Type B pancreatic cell (in vitro differentiated cells): ENCODE measurements at regions not wholly inside any gene's neighbourhood (a gene's known extent, or its start where the extent isn't known, plus 50 kb on each side); places are given as distances from the start of the nearest gene placed in this dataset.
A peak's percentile ranks its signal among the peaks of the same experiment; 100 is the strongest.

Source experiments
- DNase-seq: peaks from one replicate; pipeline ENCODE4 v3.0.0; 2021; ENCODE audit warnings: mixed read lengths; ENCODE audit not compliant: unreplicated experiment; ENCODE audit errors: extremely low spot score
- H3K27ac Mint-ChIP-seq: 2 replicates; pipeline ENCODE4 v1.8.0; 2021; ENCODE audit warnings: mild to moderate bottlenecking, mixed read lengths
- H3K27me3 Mint-ChIP-seq: 2 replicates; pipeline ENCODE4 v1.8.0; 2021; ENCODE audit warnings: mixed read lengths
- H3K36me3 Mint-ChIP-seq: 2 replicates; pipeline ENCODE4 v1.8.0; 2021; ENCODE audit warnings: mixed read lengths
- H3K4me1 Mint-ChIP-seq: one replicate; pipeline ENCODE4 v1.8.0; 2021; ENCODE audit warnings: mixed read lengths; ENCODE audit not compliant: unreplicated experiment
- H3K4me3 Mint-ChIP-seq: 2 replicates; pipeline ENCODE4 v1.8.0; 2021; ENCODE audit warnings: mild to moderate bottlenecking, mixed read lengths
- H3K9me3 Mint-ChIP-seq: 2 replicates; pipeline ENCODE4 v1.8.0; 2021; ENCODE audit warnings: mixed read lengths
- TF ChIP-seq, protein P1 (sequence below): fragments of 200-600 bp; sonication (generic); conservative IDR thresholded peaks from 2 replicates; pipeline ENCODE4 v1.5.0; 2021; ENCODE audit warnings: antibody characterized with exemption, mild to moderate bottlenecking

DNA sequence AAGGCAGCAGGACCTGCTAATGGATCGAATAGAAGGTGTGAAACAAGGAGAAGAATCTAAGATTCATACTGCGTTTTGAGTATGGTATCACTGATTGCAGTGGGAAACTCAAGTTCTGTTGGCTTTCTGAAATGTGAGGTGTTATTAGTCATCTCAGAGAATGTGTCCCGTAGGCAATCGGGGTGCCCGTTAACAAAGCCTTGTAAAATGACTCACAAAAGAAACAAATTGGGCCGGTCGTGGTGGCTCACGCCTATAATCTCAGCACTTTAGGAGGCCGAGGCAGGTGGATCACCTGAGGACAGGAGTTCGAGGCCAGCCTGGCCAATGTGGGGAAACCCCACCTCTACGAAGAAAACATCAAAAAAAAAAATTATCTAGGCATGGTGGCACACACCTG is 118.2 kb upstream of the C7orf33 start:
- H3K9me3 Mint-ChIP-seq: no peaks in the 10 kb centered on the region
- no peak overlapping the region for H3K4me3 Mint-ChIP-seq
- H3K27me3 Mint-ChIP-seq: peaks cover 32% of the 10 kb centered on the region
- H3K36me3 Mint-ChIP-seq: no peaks in the 10 kb centered on the region
- TF ChIP-seq, protein P1, sequence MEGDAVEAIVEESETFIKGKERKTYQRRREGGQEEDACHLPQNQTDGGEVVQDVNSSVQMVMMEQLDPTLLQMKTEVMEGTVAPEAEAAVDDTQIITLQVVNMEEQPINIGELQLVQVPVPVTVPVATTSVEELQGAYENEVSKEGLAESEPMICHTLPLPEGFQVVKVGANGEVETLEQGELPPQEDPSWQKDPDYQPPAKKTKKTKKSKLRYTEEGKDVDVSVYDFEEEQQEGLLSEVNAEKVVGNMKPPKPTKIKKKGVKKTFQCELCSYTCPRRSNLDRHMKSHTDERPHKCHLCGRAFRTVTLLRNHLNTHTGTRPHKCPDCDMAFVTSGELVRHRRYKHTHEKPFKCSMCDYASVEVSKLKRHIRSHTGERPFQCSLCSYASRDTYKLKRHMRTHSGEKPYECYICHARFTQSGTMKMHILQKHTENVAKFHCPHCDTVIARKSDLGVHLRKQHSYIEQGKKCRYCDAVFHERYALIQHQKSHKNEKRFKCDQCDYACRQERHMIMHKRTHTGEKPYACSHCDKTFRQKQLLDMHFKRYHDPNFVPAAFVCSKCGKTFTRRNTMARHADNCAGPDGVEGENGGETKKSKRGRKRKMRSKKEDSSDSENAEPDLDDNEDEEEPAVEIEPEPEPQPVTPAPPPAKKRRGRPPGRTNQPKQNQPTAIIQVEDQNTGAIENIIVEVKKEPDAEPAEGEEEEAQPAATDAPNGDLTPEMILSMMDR: no peak
- no peak for DNase-seq
- peaks cover 7% of the 10 kb centered on the region for H3K4me1 Mint-ChIP-seq
- no peak overlapping the region for H3K27ac Mint-ChIP-seq

DNA sequence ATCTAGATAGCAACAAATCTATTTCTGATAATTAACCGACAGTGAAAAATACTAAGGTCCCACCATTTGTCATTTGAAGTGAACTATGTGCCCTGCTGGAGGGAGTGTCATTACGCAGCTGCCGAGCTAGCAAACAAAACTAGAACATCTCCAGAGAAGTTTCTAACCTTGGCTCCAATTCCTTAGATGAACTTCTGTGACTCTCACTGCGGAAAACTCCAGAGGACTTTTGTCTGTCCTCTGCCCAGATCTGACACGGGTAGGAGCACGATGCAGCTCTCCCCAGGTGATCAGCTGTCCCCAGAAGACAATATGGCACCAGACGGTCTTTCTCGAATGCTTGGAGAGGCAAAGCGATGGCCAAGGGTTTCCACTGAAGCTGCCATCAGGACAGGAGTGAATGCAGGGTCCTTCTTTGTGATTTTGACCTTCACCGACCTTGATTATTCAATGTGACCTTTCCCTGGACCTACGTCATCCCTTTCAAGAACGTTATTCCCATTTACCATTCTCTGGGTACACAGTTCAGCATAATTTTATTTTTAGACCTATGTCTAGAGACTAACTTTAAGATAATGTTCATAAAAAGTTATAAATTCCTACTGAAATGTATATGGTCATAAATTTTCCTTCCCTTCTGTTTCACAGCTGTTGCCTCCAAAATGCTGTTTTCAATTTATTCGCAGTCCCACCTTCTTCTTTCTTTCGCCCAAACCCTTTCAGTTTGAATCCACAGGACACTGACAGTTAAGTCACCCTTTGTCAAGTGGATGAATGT is 116.7 kb upstream of the C7orf33 start:
- H3K27ac Mint-ChIP-seq: no peak overlapping the region
- no peaks in the 10 kb centered on the region for H3K36me3 Mint-ChIP-seq
- peaks cover 37% of the 10 kb centered on the region for H3K27me3 Mint-ChIP-seq
- H3K9me3 Mint-ChIP-seq: no peaks in the 10 kb centered on the region
- H3K4me1 Mint-ChIP-seq: peaks cover 7% of the 10 kb centered on the region
- H3K4me3 Mint-ChIP-seq: no peak overlapping the region
- DNase-seq: no peak
- TF ChIP-seq, protein P1: no peak

DNA sequence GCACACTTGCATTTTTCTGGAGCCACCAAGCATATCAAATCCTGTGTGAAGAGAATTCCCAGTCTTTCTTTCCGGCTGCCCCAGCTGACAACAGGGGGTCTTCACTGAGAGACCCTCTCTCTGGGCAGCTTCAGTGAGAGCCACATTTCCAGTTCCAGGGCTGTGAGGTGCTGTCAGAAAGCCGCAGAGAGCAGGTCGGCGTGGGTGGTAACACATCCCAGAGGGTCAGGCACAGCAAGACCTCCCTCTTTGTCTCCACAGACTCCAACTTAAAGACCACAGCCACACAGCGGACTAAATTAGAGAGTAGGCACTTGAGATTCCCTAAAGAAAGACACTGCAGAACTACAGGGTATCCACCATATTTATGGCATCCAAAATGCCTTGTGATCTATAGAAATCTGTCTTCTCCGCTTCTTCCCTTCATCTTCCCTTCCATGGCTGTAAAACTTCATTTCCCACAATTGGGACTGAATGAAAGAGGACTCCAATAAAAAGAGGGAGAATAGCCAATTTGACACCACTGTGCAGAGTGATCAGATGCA is 116.0 kb upstream of the C7orf33 start:
- Mint-ChIP-seq H3K36me3 (no peaks in the 10 kb centered on the region), H3K4me3 (no peak overlapping the region), H3K27ac (no peak overlapping the region), H3K4me1 (peaks cover 13% of the 10 kb centered on the region), H3K27me3 (peaks cover 43% of the 10 kb centered on the region), H3K9me3 (no peaks in the 10 kb centered on the region)
- TF ChIP-seq, protein P1: no peak
- no peak for DNase-seq

DNA sequence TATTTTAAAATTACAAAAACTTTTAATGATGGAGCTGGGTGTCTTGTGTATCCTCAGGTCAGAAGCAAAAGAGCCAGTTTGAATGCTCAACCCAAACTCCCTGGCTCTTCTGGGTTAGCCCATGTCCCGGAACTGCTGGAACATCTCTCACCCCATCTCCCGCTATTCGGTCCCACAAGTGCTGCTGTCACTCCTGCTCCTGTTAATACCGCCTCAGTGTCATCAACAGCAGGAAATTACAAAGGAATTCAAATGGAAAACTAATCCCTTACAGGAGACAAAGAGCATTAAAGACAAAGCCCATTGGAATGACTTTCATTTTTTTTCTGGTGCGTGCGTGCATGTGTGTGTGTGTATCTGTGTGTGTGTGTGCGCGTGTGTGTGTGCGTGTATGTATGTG is 112.0 kb upstream of the C7orf33 start:
- TF ChIP-seq, protein P1: no peak
- Mint-ChIP-seq H3K27ac (no peak overlapping the region), H3K4me1 (peaks cover 31% of the 10 kb centered on the region), H3K36me3 (no peaks in the 10 kb centered on the region), H3K4me3 (no peak overlapping the region), H3K27me3 (peaks cover 41% of the 10 kb centered on the region), H3K9me3 (no peaks in the 10 kb centered on the region)
- no peak for DNase-seq

DNA sequence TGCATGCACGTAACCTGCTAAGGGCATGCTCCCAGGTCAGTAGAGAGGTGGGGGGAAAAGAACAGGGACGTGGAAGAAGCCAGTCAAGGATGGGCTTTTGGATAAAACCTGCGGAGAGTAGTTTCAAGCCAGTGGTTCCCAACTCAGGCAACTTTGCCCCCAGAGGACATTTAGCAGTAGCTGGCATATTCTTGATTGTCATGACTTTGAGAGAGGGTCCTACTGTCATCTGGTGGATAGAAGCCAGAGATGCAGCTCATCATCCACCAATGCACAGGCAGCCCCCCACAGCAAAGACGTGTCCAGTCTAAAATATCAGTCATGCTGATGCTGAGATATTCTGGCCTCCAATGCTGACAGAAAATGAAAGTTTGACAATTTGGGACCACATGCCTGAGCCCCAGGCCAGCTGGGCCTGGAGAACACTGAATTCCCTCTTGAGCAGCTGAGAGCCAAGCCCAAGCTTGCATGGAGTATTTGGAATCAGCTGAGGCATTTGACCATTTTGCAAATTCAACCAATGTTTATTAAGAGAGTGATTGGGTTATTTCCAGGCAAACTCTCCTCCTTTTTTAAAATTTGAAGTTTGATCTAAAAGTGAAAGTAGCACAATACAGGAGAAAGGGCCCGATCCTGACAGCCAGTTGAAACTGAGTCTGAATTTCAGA is 110.0 kb upstream of the C7orf33 start:
- Mint-ChIP-seq H3K27ac (no peak overlapping the region), H3K4me1 (peaks cover 24% of the 10 kb centered on the region), H3K36me3 (no peaks in the 10 kb centered on the region), H3K27me3 (peaks cover 32% of the 10 kb centered on the region), H3K9me3 (no peaks in the 10 kb centered on the region), H3K4me3 (no peak overlapping the region)
- DNase-seq: no peak
- TF ChIP-seq, protein P1: peak; percentile 32
